Osteoblast (primary cell): ENCODE measurements at regions not wholly inside any gene's neighbourhood (a gene's known extent, or its start where the extent isn't known, plus 50 kb on each side); places are given as distances from the start of the nearest gene placed in this dataset.

ENCODE experiments used
- DNase-seq: peaks from one replicate; pipeline ENCODE4 v3.0.0; 2011; ENCODE audit warnings: low spot score, mixed read lengths; ENCODE audit not compliant: insufficient read length; ENCODE audit errors: missing footprints
- H2AFZ ChIP-seq: 2 replicates; pipeline ENCODE4 v1.6.0; 2011; ENCODE audit warnings: mild to moderate bottlenecking, low read length
- H3K27ac ChIP-seq: 2 replicates; pipeline ENCODE4 v1.5.1; 2011; ENCODE audit warnings: mild to moderate bottlenecking, low read depth, low read length, moderate library complexity
- H3K27me3 ChIP-seq: 2 replicates; pipeline ENCODE4 v1.6.0; 2012; ENCODE audit warnings: mild to moderate bottlenecking, control low read depth, inconsistent platforms, low read length, moderate library complexity; ENCODE audit not compliant: insufficient read depth
- H3K36me3 ChIP-seq: 2 replicates; pipeline ENCODE4 v1.5.1; 2011; ENCODE audit warnings: mild to moderate bottlenecking, low read length, control low read depth, moderate library complexity; ENCODE audit not compliant: insufficient read depth
- H3K4me1 ChIP-seq: 2 replicates; pipeline ENCODE4 v1.5.1; 2011; ENCODE audit warnings: mild to moderate bottlenecking, low read length, control low read depth, moderate library complexity; ENCODE audit not compliant: insufficient read depth
- H3K4me2 ChIP-seq: 2 replicates; pipeline ENCODE4 v1.6.0; 2011; ENCODE audit warnings: mild to moderate bottlenecking, low read length; ENCODE audit not compliant: insufficient read depth
- H3K4me3 ChIP-seq: fragments of 200-600 bp; sonication (generic); 3 replicates; pipeline ENCODE4 v1.5.1; 2012; ENCODE audit warnings: mild to moderate bottlenecking, low read length, inconsistent platforms; ENCODE audit not compliant: insufficient read depth
- H3K79me2 ChIP-seq: 2 replicates; pipeline ENCODE4 v1.6.0; 2012; ENCODE audit warnings: mild to moderate bottlenecking, low read length, control low read depth, inconsistent platforms; ENCODE audit not compliant: insufficient read depth
- H3K9me3 ChIP-seq: 2 replicates; pipeline ENCODE4 v1.5.1; 2011; ENCODE audit warnings: low read depth, low read length, control low read depth
- H4K20me1 ChIP-seq: 2 replicates; pipeline ENCODE4 v1.6.0; 2012; ENCODE audit warnings: mild to moderate bottlenecking, low read length, control low read depth; ENCODE audit not compliant: insufficient read depth
- TF ChIP-seq, protein P1 (sequence below): IDR thresholded peaks from 2 replicates; pipeline ENCODE4 v1.5.1; 2011; ENCODE audit warnings: mild to moderate bottlenecking, low read depth, low read length, moderate library complexity; ENCODE audit errors: extremely low read depth

DNA sequence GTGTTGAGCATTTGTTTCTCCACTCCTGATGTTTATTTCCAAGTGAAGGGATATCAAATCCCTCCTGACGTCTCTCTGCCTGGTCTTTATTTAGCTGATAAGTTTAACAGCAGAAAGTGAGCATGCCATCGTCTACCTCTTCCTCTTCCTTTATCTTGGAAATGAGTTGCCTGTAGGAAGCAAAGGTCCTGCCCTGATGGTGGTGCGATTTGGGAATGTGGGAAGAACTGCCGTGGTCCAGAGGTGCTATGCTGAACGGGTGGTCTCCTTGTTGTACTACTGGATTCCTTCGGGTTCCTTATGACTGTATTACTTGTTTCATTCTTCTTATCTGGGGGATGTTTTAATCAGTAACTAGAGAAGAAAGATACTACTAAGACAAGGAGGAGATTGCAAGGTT, 217.5 kb downstream of the PMAIP1 start:
- H3K9me3 ChIP-seq: no peaks in the 10 kb centered on the region
- no peak for DNase-seq
- H4K20me1 ChIP-seq: no peaks in the 10 kb centered on the region
- H3K36me3 ChIP-seq: no peaks in the 10 kb centered on the region
- no peak overlapping the region for H3K27ac ChIP-seq
- no peaks in the 10 kb centered on the region for H3K79me2 ChIP-seq
- no peaks in the 10 kb centered on the region for H3K27me3 ChIP-seq
- no peak overlapping the region for H3K4me3 ChIP-seq
- H3K4me2 ChIP-seq: no peak overlapping the region
- TF ChIP-seq, protein P1, sequence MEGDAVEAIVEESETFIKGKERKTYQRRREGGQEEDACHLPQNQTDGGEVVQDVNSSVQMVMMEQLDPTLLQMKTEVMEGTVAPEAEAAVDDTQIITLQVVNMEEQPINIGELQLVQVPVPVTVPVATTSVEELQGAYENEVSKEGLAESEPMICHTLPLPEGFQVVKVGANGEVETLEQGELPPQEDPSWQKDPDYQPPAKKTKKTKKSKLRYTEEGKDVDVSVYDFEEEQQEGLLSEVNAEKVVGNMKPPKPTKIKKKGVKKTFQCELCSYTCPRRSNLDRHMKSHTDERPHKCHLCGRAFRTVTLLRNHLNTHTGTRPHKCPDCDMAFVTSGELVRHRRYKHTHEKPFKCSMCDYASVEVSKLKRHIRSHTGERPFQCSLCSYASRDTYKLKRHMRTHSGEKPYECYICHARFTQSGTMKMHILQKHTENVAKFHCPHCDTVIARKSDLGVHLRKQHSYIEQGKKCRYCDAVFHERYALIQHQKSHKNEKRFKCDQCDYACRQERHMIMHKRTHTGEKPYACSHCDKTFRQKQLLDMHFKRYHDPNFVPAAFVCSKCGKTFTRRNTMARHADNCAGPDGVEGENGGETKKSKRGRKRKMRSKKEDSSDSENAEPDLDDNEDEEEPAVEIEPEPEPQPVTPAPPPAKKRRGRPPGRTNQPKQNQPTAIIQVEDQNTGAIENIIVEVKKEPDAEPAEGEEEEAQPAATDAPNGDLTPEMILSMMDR: no peak
- H2AFZ ChIP-seq: no peak overlapping the region
- no peaks in the 10 kb centered on the region for H3K4me1 ChIP-seq

DNA sequence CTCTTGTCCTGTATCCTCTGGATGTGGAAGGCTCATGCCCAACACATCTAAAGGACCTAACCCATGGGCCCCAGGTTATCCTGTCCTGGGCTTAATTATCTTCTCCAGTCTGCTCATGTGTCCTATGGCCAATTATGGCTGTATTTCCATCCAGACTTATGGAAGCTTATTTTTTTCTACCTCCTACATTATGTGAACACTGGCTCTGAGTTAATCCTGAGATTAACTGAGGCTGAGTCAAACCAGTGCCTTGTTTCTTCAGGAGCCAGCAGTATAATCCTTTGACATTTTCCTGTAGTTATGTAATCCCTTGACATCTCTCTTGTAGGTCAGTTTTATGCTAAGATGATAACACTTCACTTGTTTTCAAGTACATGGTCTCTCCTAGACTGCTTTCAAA, 213.6 kb downstream of the PMAIP1 start:
- no peak overlapping the region for H2AFZ ChIP-seq
- DNase-seq: no peak
- no peak overlapping the region for H3K4me2 ChIP-seq
- H3K4me3 ChIP-seq: no peak overlapping the region
- no peaks in the 10 kb centered on the region for H3K9me3 ChIP-seq
- no peaks in the 10 kb centered on the region for H3K27me3 ChIP-seq
- no peaks in the 10 kb centered on the region for H4K20me1 ChIP-seq
- TF ChIP-seq, protein P1: no peak
- no peak overlapping the region for H3K27ac ChIP-seq
- H3K36me3 ChIP-seq: no peaks in the 10 kb centered on the region
- H3K79me2 ChIP-seq: no peaks in the 10 kb centered on the region
- no peaks in the 10 kb centered on the region for H3K4me1 ChIP-seq

DNA sequence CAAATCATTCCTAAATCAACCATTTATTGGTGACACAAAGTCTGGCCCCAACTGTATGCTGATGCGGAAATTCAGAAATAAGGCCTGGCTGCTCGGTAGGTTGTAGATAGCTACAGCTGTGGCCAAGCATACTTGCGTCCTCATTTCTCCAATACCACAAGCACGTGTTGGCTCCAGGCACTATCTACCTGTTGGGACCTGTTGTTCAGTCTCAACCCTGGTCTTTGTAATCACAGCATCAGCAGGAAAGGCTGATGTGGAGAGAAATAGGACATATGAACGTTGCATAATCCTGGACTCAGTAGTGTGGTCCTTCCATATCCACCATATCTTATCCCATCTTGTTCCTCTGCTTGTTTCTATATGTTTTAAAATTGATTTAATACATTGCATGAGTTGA, 212.6 kb downstream of the PMAIP1 start:
- H3K4me2 ChIP-seq: no peak overlapping the region
- H3K27me3 ChIP-seq: no peaks in the 10 kb centered on the region
- no peaks in the 10 kb centered on the region for H3K4me1 ChIP-seq
- no peaks in the 10 kb centered on the region for H3K9me3 ChIP-seq
- peak; percentile 9 for DNase-seq
- H3K79me2 ChIP-seq: no peaks in the 10 kb centered on the region
- no peak overlapping the region for H2AFZ ChIP-seq
- no peaks in the 10 kb centered on the region for H3K36me3 ChIP-seq
- TF ChIP-seq, protein P1: no peak
- H4K20me1 ChIP-seq: no peaks in the 10 kb centered on the region
- no peak overlapping the region for H3K27ac ChIP-seq
- H3K4me3 ChIP-seq: no peak overlapping the region

DNA sequence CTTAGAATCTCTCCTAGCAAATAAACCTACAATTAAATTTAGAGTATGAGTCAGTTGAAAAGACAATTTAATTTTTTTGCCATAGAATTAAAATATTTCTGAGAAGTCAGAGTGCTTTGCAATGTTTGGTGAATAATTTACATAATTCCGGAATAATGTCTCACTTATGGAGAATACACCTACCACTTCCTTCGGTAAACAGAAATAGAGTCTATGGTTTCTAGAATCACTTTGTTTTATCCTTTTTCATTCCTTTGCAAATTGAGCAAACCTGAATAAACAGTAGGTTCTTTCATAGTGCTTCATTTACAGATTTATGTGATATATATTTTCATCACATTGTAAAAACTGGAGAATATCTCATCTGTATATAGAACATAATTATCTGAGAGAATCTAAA, 211.7 kb downstream of the PMAIP1 start:
- H4K20me1 ChIP-seq: no peaks in the 10 kb centered on the region
- no peaks in the 10 kb centered on the region for H3K79me2 ChIP-seq
- no peak overlapping the region for H3K4me2 ChIP-seq
- H3K27ac ChIP-seq: no peak overlapping the region
- no peaks in the 10 kb centered on the region for H3K27me3 ChIP-seq
- no peak for DNase-seq
- H3K4me1 ChIP-seq: no peaks in the 10 kb centered on the region
- no peaks in the 10 kb centered on the region for H3K36me3 ChIP-seq
- no peak overlapping the region for H2AFZ ChIP-seq
- no peak overlapping the region for H3K4me3 ChIP-seq
- no peaks in the 10 kb centered on the region for H3K9me3 ChIP-seq
- TF ChIP-seq, protein P1: no peak
